IMR-90 (cell line): ENCODE measurements at regions not wholly inside any gene's neighbourhood (a gene's known extent, or its start where the extent isn't known, plus 50 kb on each side); places are given as distances from the start of the nearest gene placed in this dataset.

Experiments used
- ATAC-seq: fragments of 200-7000 bp; cut with Tn5 transposase; 2 replicates; pipeline ENCODE4 v1.9.1; 2020; ENCODE audit warnings: low read depth, mild to moderate bottlenecking, moderate library complexity
- BruUV-seq: library from RNA; stranded (reverse); fragments of 400-500 nt; replicated peaks from 2 replicates; lab custom pipeline; 2021; lab: Mats Ljungman, UMichigan
- CTCF ChIA-PET: fragments of 300-600 bp; formaldehyde crosslinking; extraction: SDS; loops from one replicate; lab custom pipeline; 2021; ENCODE audit warnings: antibody characterized with exemption; lab: Yijun Ruan, JAX
- POLR2A ChIA-PET: fragments of 300-600 bp; sonication (Branson Sonifier 250); formaldehyde crosslinking; loops from one replicate; lab custom pipeline; 2022; ENCODE audit warnings: antibody characterized with exemption; ENCODE audit not compliant: unreplicated experiment; lab: Charles Lee
- DNase-seq: peaks from one replicate; pipeline ENCODE4 v3.0.0; 2013
- H2AFZ ChIP-seq: replicated peaks from 2 replicates; pipeline ENCODE3; 2013; ENCODE audit warnings: low read length, mild to moderate bottlenecking; ENCODE audit not compliant: poor library complexity
- H2AK5ac ChIP-seq: 2 replicates; pipeline ENCODE4 v1.6.1; 2013; ENCODE audit warnings: low read depth, low read length, inconsistent platforms
- H2AK9ac ChIP-seq: replicated peaks from 2 replicates; pipeline ENCODE3; 2013; ENCODE audit warnings: mild to moderate bottlenecking, low read depth, low read length, moderate library complexity; ENCODE audit not compliant: poor library complexity
- H2BK120ac ChIP-seq: 2 replicates; pipeline ENCODE4 v1.6.1; 2013; ENCODE audit warnings: low read depth, low read length, inconsistent platforms
- H2BK15ac ChIP-seq: 3 replicates; pipeline ENCODE4 v1.6.1; 2013; ENCODE audit warnings: low read depth, low read length, inconsistent platforms
- H2BK20ac ChIP-seq: 2 replicates; pipeline ENCODE4 v1.6.1; 2013; ENCODE audit warnings: low read depth, mild to moderate bottlenecking, inconsistent platforms, low read length, moderate library complexity
- H2BK5ac ChIP-seq: 2 replicates; pipeline ENCODE4 v1.6.1; 2013; ENCODE audit warnings: mild to moderate bottlenecking, low read depth, low read length, inconsistent platforms; ENCODE audit not compliant: poor library complexity, severe bottlenecking
- H3K14ac ChIP-seq: replicated peaks from 2 replicates; pipeline ENCODE4 v1.6.1; 2013; ENCODE audit warnings: low read depth, low read length, inconsistent platforms
- H3K18ac ChIP-seq: 2 replicates; pipeline ENCODE4 v1.6.1; 2013; ENCODE audit warnings: low read depth, low read length, control low read depth
- H3K23ac ChIP-seq: 2 replicates; pipeline ENCODE4 v1.6.1; 2013; ENCODE audit warnings: low read depth, low read length, inconsistent platforms
- H3K27ac ChIP-seq: 2 replicates; pipeline ENCODE4 v1.5.1; 2013; ENCODE audit warnings: mild to moderate bottlenecking, control low read depth, low read length; ENCODE audit not compliant: insufficient read depth
- H3K27me3 ChIP-seq: 2 replicates; pipeline ENCODE4 v1.6.1; 2013; ENCODE audit warnings: low read length; ENCODE audit not compliant: control insufficient read depth, insufficient read depth
- H3K36me3 ChIP-seq: 2 replicates; pipeline ENCODE4 v1.6.1; 2013; ENCODE audit warnings: low read length, mixed read lengths; ENCODE audit not compliant: control insufficient read depth, insufficient read depth
- H3K4ac ChIP-seq: 2 replicates; pipeline ENCODE4 v1.6.1; 2013; ENCODE audit warnings: low read depth, low read length, inconsistent platforms
- H3K4me1 ChIP-seq: 2 replicates; pipeline ENCODE4 v1.6.1; 2013; ENCODE audit warnings: low read length, mixed read lengths; ENCODE audit not compliant: control insufficient read depth, insufficient read depth
- H3K4me2 ChIP-seq: 2 replicates; pipeline ENCODE4 v1.6.1; 2013; ENCODE audit warnings: low read depth, mild to moderate bottlenecking, control low read depth, low read length, moderate library complexity
- H3K4me3 ChIP-seq: 2 replicates; pipeline ENCODE4 v1.5.1; 2013; ENCODE audit warnings: low read depth, mild to moderate bottlenecking, control low read depth, low read length, moderate library complexity; ENCODE audit not compliant: insufficient read depth
- H3K56ac ChIP-seq: 2 replicates; pipeline ENCODE4 v1.6.1; 2013; ENCODE audit warnings: low read length, inconsistent platforms; ENCODE audit not compliant: insufficient read depth; ENCODE audit errors: extremely low read depth
- H3K79me1 ChIP-seq, 2 experiments: 2 replicates each; pipeline ENCODE4 v1.6.1; 2013; ENCODE audit warnings: low read length in 2 of 2, inconsistent platforms in 1 of 2, low read depth in 1 of 2
- H3K9ac ChIP-seq: 2 replicates; pipeline ENCODE4 v1.6.1; 2013; ENCODE audit warnings: low read depth, low read length, control low read depth
- H3K9me1 ChIP-seq: 2 replicates; pipeline ENCODE4 v1.6.1; 2013; ENCODE audit warnings: low read length, inconsistent platforms; ENCODE audit not compliant: insufficient read depth
- H3K9me3 ChIP-seq: 2 replicates; pipeline ENCODE4 v1.6.1; 2013; ENCODE audit warnings: low read length; ENCODE audit not compliant: control insufficient read depth, insufficient read depth
- H4K20me1 ChIP-seq: 2 replicates; pipeline ENCODE4 v1.6.1; 2013; ENCODE audit warnings: low read length, inconsistent platforms; ENCODE audit not compliant: insufficient read depth
- H4K5ac ChIP-seq: 2 replicates; pipeline ENCODE4 v1.6.1; 2013; ENCODE audit warnings: mild to moderate bottlenecking, low read depth, low read length, control low read depth
- H4K8ac ChIP-seq, 2 experiments: 2 replicates each; pipeline ENCODE4 v1.6.1; 2013; ENCODE audit warnings: low read depth in 2 of 2, low read length in 2 of 2, control low read depth in 1 of 2, inconsistent platforms in 1 of 2
- H4K91ac ChIP-seq: 2 replicates; pipeline ENCODE4 v1.6.1; 2013; ENCODE audit warnings: low read depth, low read length, inconsistent platforms; ENCODE audit not compliant: insufficient read depth
- BHLHE40 ChIP-seq: fragments of 150-350 bp; IDR thresholded peaks from 2 replicates; pipeline ENCODE4 v1.6.1; 2016; ENCODE audit warnings: mild to moderate bottlenecking, low read depth, low read length
- CEBPB ChIP-seq: IDR thresholded peaks from 2 replicates; pipeline ENCODE4 v1.6.1; 2012; ENCODE audit warnings: low read depth, low read length, improper control_type of control experiment
- CHD1 ChIP-seq: IDR thresholded peaks from 2 replicates; pipeline ENCODE4 v1.6.1; 2012; ENCODE audit warnings: low read depth, low read length, improper control_type of control experiment
- CTCF ChIP-seq: conservative IDR thresholded peaks from 2 replicates; pipeline ENCODE4 v1.5.1; 2012; ENCODE audit warnings: mild to moderate bottlenecking, low read depth, low read length, improper control_type of control experiment
- ELK1 ChIP-seq: fragments of 150-350 bp; IDR thresholded peaks from 2 replicates; pipeline ENCODE4 v1.6.1; 2016; ENCODE audit warnings: low read depth, mild to moderate bottlenecking, low read length, moderate library complexity, borderline replicate concordance
- FOS ChIP-seq: fragments of 150-350 bp; IDR thresholded peaks from 2 replicates; pipeline ENCODE4 v1.6.1; 2016; ENCODE audit warnings: low read depth, low read length
- MAFK ChIP-seq: IDR thresholded peaks from 2 replicates; pipeline ENCODE4 v1.6.1; 2012; ENCODE audit warnings: low read depth, low read length, improper control_type of control experiment
- MAZ ChIP-seq: IDR thresholded peaks from 2 replicates; pipeline ENCODE4 v1.6.1; 2012; ENCODE audit warnings: low read depth, mild to moderate bottlenecking, low read length, improper control_type of control experiment, moderate library complexity, borderline replicate concordance
- MXI1 ChIP-seq: IDR thresholded peaks from 2 replicates; pipeline ENCODE4 v1.6.1; 2012; ENCODE audit warnings: low read depth, mild to moderate bottlenecking, low read length, moderate library complexity, borderline replicate concordance
- NFE2L2 ChIP-seq: fragments of 150-350 bp; IDR thresholded peaks from 2 replicates; pipeline ENCODE4 v1.6.1; 2016; ENCODE audit warnings: low read depth, mild to moderate bottlenecking, low read length
- POLR2A ChIP-seq: IDR thresholded peaks from 2 replicates; pipeline ENCODE4 v1.6.1; 2012; ENCODE audit warnings: mild to moderate bottlenecking, low read depth, low read length
- RAD21 ChIP-seq: IDR thresholded peaks from 2 replicates; pipeline ENCODE4 v1.6.1; 2012; ENCODE audit warnings: low read length, improper control_type of control experiment
- RCOR1 ChIP-seq: IDR thresholded peaks from 2 replicates; pipeline ENCODE4 v1.6.1; 2012; ENCODE audit warnings: mild to moderate bottlenecking, low read length, improper control_type of control experiment; ENCODE audit not compliant: insufficient replicate concordance
- RFX5 ChIP-seq: IDR thresholded peaks from 2 replicates; pipeline ENCODE4 v1.8.0; 2012; ENCODE audit warnings: low read depth, mild to moderate bottlenecking, low read length, moderate library complexity
- SMC3 ChIP-seq: fragments of 150-350 bp; IDR thresholded peaks from 2 replicates; pipeline ENCODE4 v1.6.1; 2016; ENCODE audit warnings: low read depth, mild to moderate bottlenecking, antibody characterized with exemption, low read length, moderate library complexity
- USF2 ChIP-seq: fragments of 150-350 bp; IDR thresholded peaks from 2 replicates; pipeline ENCODE4 v1.6.1; 2017; ENCODE audit warnings: mild to moderate bottlenecking, antibody characterized with exemption, low read length, low read depth
- WGBS, 2 experiments: methylation state at CpG; one replicate each; pipeline versions ENCODE4 v1.1.5 to v1.1.7; 2013; ENCODE audit warnings: missing lambda C conversion rate in 2 of 2; ENCODE audit not compliant: insufficient read length in 1 of 2; ENCODE audit errors: extremely low coverage in 2 of 2; 5-methylcytosine and 5-hydroxymethylcytosine counted together
- dilution Hi-C: fragments of 300-500 bp; cut with HindIII; formaldehyde crosslinking; loops from one replicate; pipeline ENCODE4 v1.14.3; 2018; ENCODE audit warnings: low sequenced_read_pairs; ENCODE audit not compliant: unreplicated experiment
- in situ Hi-C: fragments of 300-500 bp; cut with MboI; formaldehyde crosslinking; loops from 3 replicates; pipeline ENCODE4 v1.14.3; 2019; ENCODE audit warnings: low sequenced_read_pairs, inconsistent platforms, mixed read lengths
- intact Hi-C: fragments of 100-400 bp; cut with micrococcal nuclease; formaldehyde crosslinking; loops from 2 replicates; pipeline ENCODE4 v1.10.0; 2022

GRCh38 chr14:30069536-30069935 is 141.9 kb upstream of the PRKD1 start:
- BruUV-seq: no TSS peak

More at GRCh38 chr14:30069536-30069935, 141.9 kb upstream of the PRKD1 start:
- H2BK5ac ChIP-seq: no peak overlapping the region
- no CpG with 5 or more reads among the region's 1 CpG for WGBS, 2 experiments
- H3K18ac ChIP-seq: no peak overlapping the region
- ChIA-PET CTCF (no interaction called here), POLR2A (no interaction called here)
- H3K9me3 ChIP-seq: peaks cover 4% of the 10 kb centered on the region; the same call in 1 of the 2 replicates
- TF ChIP-seq RAD21 (no peak), NFE2L2 (no peak), RFX5 (no peak), MAFK (no peak), ELK1 (no peak), FOS (no peak), CTCF (no peak), CHD1 (no peak), USF2 (no peak), POLR2A (no peak), MXI1 (no peak), SMC3 (no peak), CEBPB (no peak), BHLHE40 (no peak), RCOR1 (no peak), MAZ (no peak)
- no peak overlapping the region for H4K91ac ChIP-seq
- H3K4me2 ChIP-seq: no peak overlapping the region
- DNase-seq (no peak), ATAC-seq (0 out of 2 replicates have a peak, but pooled peaks have one; percentile 17)
- intact Hi-C loops (no loop called here), in situ Hi-C loops (no loop called here), dilution Hi-C loops (no loop called here)
- no peak overlapping the region for H2BK120ac ChIP-seq
- no peak overlapping the region for H3K14ac ChIP-seq
- no peaks in the 10 kb centered on the region for H3K27me3 ChIP-seq
- no peaks in the 10 kb centered on the region; the same call in 1 of the 2 replicates for H3K4me1 ChIP-seq
- no peak overlapping the region for H3K23ac ChIP-seq
- no peak overlapping the region for H4K5ac ChIP-seq
- H3K9me1 ChIP-seq: no peaks in the 10 kb centered on the region
- no peak overlapping the region for H3K27ac ChIP-seq
- H3K56ac ChIP-seq: no peak overlapping the region
- no peak overlapping the region for H3K9ac ChIP-seq
- H2BK20ac ChIP-seq: no peak overlapping the region
- no peaks in the 10 kb centered on the region for H3K79me1 ChIP-seq
- H3K4me3 ChIP-seq: no peak overlapping the region
- H2BK15ac ChIP-seq: no peak overlapping the region
- no peak overlapping the region for H2AK9ac ChIP-seq
- H4K20me1 ChIP-seq: no peaks in the 10 kb centered on the region
- no peak overlapping the region for H3K4ac ChIP-seq
- no peak overlapping the region for H4K8ac ChIP-seq
- H2AFZ ChIP-seq: no peak overlapping the region
- H2AK5ac ChIP-seq: no peak overlapping the region
- H3K36me3 ChIP-seq: no peaks in the 10 kb centered on the region
